Smooth muscle cell (in vitro differentiated cells): ENCODE measurements at regions not wholly inside any gene's neighbourhood (a gene's known extent, or its start where the extent isn't known, plus 50 kb on each side); places are given as distances from the start of the nearest gene placed in this dataset.

Experiments
- DNase-seq: peaks from one replicate; lab custom pipeline; 2025; ENCODE audit not compliant: unreplicated experiment; lab: John Stamatoyannopoulos, UW
- H2AFZ ChIP-seq: fragments of 200-600 bp; sonication (generic); 2 replicates; pipeline ENCODE4 v1.6.0; 2016; ENCODE audit warnings: antibody characterized with exemption, low read depth, mild to moderate bottlenecking
- H3F3A ChIP-seq: fragments of 200-600 bp; sonication (generic); 2 replicates; pipeline ENCODE4 v1.6.0; 2017; ENCODE audit warnings: antibody characterized with exemption, low read depth
- H3K27ac ChIP-seq: fragments of 200-600 bp; sonication (generic); 2 replicates; pipeline ENCODE4 v1.5.1; 2016; ENCODE audit warnings: low read depth, mild to moderate bottlenecking
- H3K27me3 ChIP-seq: fragments of 200-600 bp; sonication (generic); 2 replicates; pipeline ENCODE4 v1.6.1; 2016; ENCODE audit warnings: low read depth, mild to moderate bottlenecking
- H3K36me3 ChIP-seq: fragments of 200-600 bp; sonication (generic); 2 replicates; pipeline ENCODE4 v1.5.1; 2016; ENCODE audit warnings: low read depth
- H3K4me1 ChIP-seq: fragments of 200-600 bp; sonication (generic); 2 replicates; pipeline ENCODE4 v1.5.1; 2016; ENCODE audit warnings: low read depth
- H3K4me2 ChIP-seq: fragments of 200-600 bp; sonication (generic); 2 replicates; pipeline ENCODE4 v1.6.0; 2016; ENCODE audit warnings: mild to moderate bottlenecking
- H3K4me3 ChIP-seq: fragments of 200-600 bp; sonication (generic); 2 replicates; pipeline ENCODE4 v1.5.1; 2016; ENCODE audit warnings: mild to moderate bottlenecking
- H3K79me2 ChIP-seq: fragments of 200-600 bp; sonication (generic); 2 replicates; pipeline ENCODE4 v1.6.0; 2016; ENCODE audit warnings: low read depth, mild to moderate bottlenecking
- H3K9ac ChIP-seq: fragments of 200-600 bp; sonication (generic); 2 replicates; pipeline ENCODE4 v1.6.0; 2016; ENCODE audit warnings: low read depth
- H3K9me3 ChIP-seq: fragments of 200-600 bp; sonication (generic); replicated peaks from 2 replicates; pipeline ENCODE4 v1.5.1; 2016; ENCODE audit warnings: low read depth
- H4K20me1 ChIP-seq: fragments of 200-600 bp; sonication (generic); 2 replicates; pipeline ENCODE4 v1.6.0; 2016; ENCODE audit warnings: low read depth
- WGBS: methylation state at CpG from one replicate; pipeline ENCODE4 v1.1.7; 2016; ENCODE audit warnings: low lambda C conversion rate; 5-methylcytosine and 5-hydroxymethylcytosine counted together
- TF ChIP-seq, protein P1 (sequence below): fragments of 200-600 bp; sonication (generic); IDR thresholded peaks from 2 replicates; pipeline ENCODE4 v1.5.1; 2017; ENCODE audit warnings: borderline replicate concordance, mild to moderate bottlenecking, antibody characterized with exemption; ENCODE audit not compliant: insufficient read depth, poor library complexity, severe bottlenecking

GRCh38 chr12:131380965-131381705 is 329.8 kb upstream of the SFSWAP start:
- Histone ChIP-seq H3F3A (no peaks in the 10 kb centered on the region), H3K79me2 (no peaks in the 10 kb centered on the region), H3K4me3 (no peak overlapping the region), H3K9ac (no peak overlapping the region), H3K4me1 (peaks cover 6% of the 10 kb centered on the region), H3K27ac (no peak overlapping the region), H3K36me3 (no peaks in the 10 kb centered on the region), H4K20me1 (no peaks in the 10 kb centered on the region), H3K27me3 (peaks cover 2% of the 10 kb centered on the region), H3K9me3 (no peaks in the 10 kb centered on the region), H2AFZ (no peak overlapping the region), H3K4me2 (no peak overlapping the region)
- DNase-seq, result no peak
- 80% methylated on average over 27 of the region's 27 CpGs for WGBS
- TF ChIP-seq, protein P1, sequence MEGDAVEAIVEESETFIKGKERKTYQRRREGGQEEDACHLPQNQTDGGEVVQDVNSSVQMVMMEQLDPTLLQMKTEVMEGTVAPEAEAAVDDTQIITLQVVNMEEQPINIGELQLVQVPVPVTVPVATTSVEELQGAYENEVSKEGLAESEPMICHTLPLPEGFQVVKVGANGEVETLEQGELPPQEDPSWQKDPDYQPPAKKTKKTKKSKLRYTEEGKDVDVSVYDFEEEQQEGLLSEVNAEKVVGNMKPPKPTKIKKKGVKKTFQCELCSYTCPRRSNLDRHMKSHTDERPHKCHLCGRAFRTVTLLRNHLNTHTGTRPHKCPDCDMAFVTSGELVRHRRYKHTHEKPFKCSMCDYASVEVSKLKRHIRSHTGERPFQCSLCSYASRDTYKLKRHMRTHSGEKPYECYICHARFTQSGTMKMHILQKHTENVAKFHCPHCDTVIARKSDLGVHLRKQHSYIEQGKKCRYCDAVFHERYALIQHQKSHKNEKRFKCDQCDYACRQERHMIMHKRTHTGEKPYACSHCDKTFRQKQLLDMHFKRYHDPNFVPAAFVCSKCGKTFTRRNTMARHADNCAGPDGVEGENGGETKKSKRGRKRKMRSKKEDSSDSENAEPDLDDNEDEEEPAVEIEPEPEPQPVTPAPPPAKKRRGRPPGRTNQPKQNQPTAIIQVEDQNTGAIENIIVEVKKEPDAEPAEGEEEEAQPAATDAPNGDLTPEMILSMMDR, result no peak

DNA sequence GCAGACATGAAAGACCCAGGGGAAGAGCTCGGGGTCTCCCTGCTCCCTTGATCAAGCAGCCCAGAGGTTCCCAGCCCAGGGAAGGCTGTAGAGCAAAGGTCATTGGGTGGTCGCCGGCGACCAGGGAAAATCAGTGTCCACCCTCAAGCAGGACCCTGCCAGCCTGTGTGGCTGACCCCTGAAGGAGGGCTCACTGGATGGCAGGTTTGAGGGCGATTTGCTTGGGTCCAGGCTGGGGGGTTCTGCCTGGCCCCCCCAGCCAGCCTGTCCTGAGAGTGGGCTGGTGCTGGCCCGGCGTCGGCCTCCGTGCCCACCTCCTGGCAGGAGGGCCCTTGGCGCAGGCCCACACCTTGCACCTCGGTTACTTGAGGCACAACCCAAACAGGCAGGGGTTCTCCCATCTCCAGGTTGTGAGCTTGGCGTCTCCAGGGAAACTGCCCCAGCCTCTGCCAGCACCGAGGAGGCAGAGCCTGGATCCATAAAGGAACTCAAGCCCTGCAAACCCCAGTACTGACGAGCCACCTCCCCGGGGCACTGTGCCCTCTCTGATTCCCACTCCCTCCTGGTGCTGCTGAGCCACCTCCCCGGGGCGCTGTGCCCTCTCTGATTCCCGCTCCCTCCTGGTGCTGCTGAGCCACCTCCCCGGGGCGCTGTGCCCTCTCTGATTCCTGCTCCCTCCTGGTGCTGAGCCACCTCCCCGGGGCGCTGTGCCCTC is 329.0 kb upstream of the SFSWAP start:
- no peak overlapping the region for H3K4me2 ChIP-seq
- peaks cover 4% of the 10 kb centered on the region for H3K27me3 ChIP-seq
- no peak overlapping the region for H2AFZ ChIP-seq
- H3K9ac ChIP-seq, result no peak overlapping the region
- DNase-seq, result no peak
- no peak overlapping the region for H3K27ac ChIP-seq
- H3K36me3 ChIP-seq, result no peaks in the 10 kb centered on the region
- no peak overlapping the region for H3K4me3 ChIP-seq
- TF ChIP-seq, protein P1, result no peak
- no peaks in the 10 kb centered on the region for H3F3A ChIP-seq
- 91% methylated on average over 22 of the region's 22 CpGs for WGBS
- H3K9me3 ChIP-seq, result no peaks in the 10 kb centered on the region
- H4K20me1 ChIP-seq, result no peaks in the 10 kb centered on the region
- no peaks in the 10 kb centered on the region for H3K79me2 ChIP-seq
- peaks cover 6% of the 10 kb centered on the region for H3K4me1 ChIP-seq

GRCh38 chr12:131383291-131383690 is 327.6 kb upstream of the SFSWAP start:
- 90% methylated on average over 8 of the region's 9 CpGs for WGBS

More at GRCh38 chr12:131383291-131383690, 327.6 kb upstream of the SFSWAP start:
- H3K9ac ChIP-seq, result no peak overlapping the region
- H4K20me1 ChIP-seq, result no peaks in the 10 kb centered on the region
- H3K9me3 ChIP-seq, result no peaks in the 10 kb centered on the region
- DNase-seq, result no peak
- no peaks in the 10 kb centered on the region for H3K79me2 ChIP-seq
- no peak overlapping the region for H3K27ac ChIP-seq
- H3K4me3 ChIP-seq, result no peak overlapping the region
- TF ChIP-seq, protein P1, result no peak
- peaks cover 6% of the 10 kb centered on the region for H3K4me1 ChIP-seq
- H3K27me3 ChIP-seq, result peaks cover 4% of the 10 kb centered on the region
- no peaks in the 10 kb centered on the region for H3K36me3 ChIP-seq
- no peak overlapping the region for H3K4me2 ChIP-seq
- H3F3A ChIP-seq, result no peaks in the 10 kb centered on the region
- no peak overlapping the region for H2AFZ ChIP-seq
